ENCODE measurements at regions not wholly inside any gene's neighbourhood (a gene's known extent, or its start where the extent isn't known, plus 50 kb on each side); places are given as distances from the start of the nearest gene placed in this dataset.
A peak's percentile ranks its signal among the peaks of the same experiment; 100 is the strongest.

DNA sequence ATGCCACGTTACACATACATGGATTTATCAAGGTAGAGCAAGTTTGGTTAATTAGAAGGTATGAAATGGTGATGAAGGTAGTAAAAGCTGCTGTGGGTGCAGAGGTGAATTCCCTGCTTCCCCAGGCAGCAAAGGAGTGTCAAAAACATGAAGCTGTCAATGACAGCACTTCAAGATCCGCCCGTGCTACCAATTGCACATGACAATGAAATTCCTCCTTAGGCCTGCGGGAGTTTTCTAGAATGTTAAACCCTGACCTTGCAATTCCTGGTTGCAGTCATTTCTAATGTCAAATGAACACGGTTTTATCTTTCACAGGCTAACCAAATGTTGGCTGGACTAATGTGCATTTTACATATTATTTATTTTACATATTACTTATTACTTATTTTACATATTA lies 67.7 kb upstream of the LSM14A start:
- H3K4me3 Mint-ChIP-seq = no peak overlapping the region
- no peak overlapping the region for H3K27ac ChIP-seq (ENCODE audit: low read depth)
- H3K36me3 Mint-ChIP-seq (ENCODE audit: low read depth) = no peaks in the 10 kb centered on the region
- DNase-seq (ENCODE audit: low spot score) (peak; percentile 47), ATAC-seq (no peak)
- no peak overlapping the region for H3K4me3 ChIP-seq
- H3K9me2 ChIP-seq (ENCODE audit: insufficient read depth) = no peaks in the 10 kb centered on the region; the same call in 1 of the 2 replicates
- H3K4me1 ChIP-seq (ENCODE audit: insufficient read depth) = no peaks in the 10 kb centered on the region
- no peaks in the 10 kb centered on the region for H3F3A ChIP-seq (replicated peaks; ENCODE audit: low read depth)
- H3K79me2 ChIP-seq (replicated peaks; ENCODE audit: insufficient read depth) = no peaks in the 10 kb centered on the region
- H4K20me1 ChIP-seq (replicated peaks; ENCODE audit: insufficient read depth) = no peaks in the 10 kb centered on the region
- H3K4me1 Mint-ChIP-seq = no peaks in the 10 kb centered on the region
- no peak overlapping the region for H2AFZ ChIP-seq
- H3K27me3 Mint-ChIP-seq (ENCODE audit: insufficient read depth, low read depth, poor library complexity) = peaks cover 3% of the 10 kb centered on the region
- no peaks in the 10 kb centered on the region for H3K36me3 ChIP-seq (ENCODE audit: insufficient read depth)
- TF ChIP-seq CREB1 (CRISPR knock-in tag; IDR thresholded peaks at IDR 0.05; ENCODE audit: low read depth) (no peak), STAT1 (IDR thresholded peaks at IDR 0.05; ENCODE audit: unreplicated experiment) (no peak), EZH2phosphoT487 (IDR thresholded peaks at IDR 0.05; ENCODE audit: unreplicated experiment) (no peak), EZH2 (IDR thresholded peaks at IDR 0.05; ENCODE audit: low read depth, unreplicated experiment) (no peak), NANOG (IDR thresholded peaks at IDR 0.05; ENCODE audit: borderline replicate concordance) (no peak)
- no peaks in the 10 kb centered on the region for H3K27me3 ChIP-seq (ENCODE audit: insufficient read depth)
- no peak overlapping the region for H3K27ac Mint-ChIP-seq
- H3K4me2 ChIP-seq = no peak overlapping the region
- no peaks in the 10 kb centered on the region for H3K9me3 Mint-ChIP-seq

DNA sequence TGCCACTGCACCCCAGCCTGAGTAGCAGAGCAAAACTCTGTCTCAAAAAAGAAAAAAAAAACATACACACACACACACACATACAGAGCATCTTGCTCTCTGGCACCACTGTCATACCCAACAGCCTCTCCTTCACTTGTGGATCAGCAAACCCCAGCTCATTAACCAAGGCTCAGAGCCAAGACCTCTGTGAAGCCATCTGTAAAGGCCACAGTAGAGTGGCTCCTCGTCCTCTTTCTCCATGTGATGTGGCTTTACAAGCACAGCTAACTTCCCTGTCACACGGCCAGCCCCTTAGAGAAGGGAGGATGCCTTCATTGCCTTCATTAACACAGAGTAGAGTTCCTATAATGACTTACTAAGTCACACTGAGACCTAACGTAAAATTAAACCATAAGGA lies 62.7 kb upstream of the LSM14A start:
- H3K9me2 ChIP-seq (ENCODE audit: insufficient read depth) = no peaks in the 10 kb centered on the region
- no peak for TF ChIP-seq EZH2 (IDR thresholded peaks at IDR 0.05; ENCODE audit: low read depth, unreplicated experiment)
- TF ChIP-seq NANOG (IDR thresholded peaks at IDR 0.05; ENCODE audit: borderline replicate concordance) = no peak
- TF ChIP-seq, protein P1, sequence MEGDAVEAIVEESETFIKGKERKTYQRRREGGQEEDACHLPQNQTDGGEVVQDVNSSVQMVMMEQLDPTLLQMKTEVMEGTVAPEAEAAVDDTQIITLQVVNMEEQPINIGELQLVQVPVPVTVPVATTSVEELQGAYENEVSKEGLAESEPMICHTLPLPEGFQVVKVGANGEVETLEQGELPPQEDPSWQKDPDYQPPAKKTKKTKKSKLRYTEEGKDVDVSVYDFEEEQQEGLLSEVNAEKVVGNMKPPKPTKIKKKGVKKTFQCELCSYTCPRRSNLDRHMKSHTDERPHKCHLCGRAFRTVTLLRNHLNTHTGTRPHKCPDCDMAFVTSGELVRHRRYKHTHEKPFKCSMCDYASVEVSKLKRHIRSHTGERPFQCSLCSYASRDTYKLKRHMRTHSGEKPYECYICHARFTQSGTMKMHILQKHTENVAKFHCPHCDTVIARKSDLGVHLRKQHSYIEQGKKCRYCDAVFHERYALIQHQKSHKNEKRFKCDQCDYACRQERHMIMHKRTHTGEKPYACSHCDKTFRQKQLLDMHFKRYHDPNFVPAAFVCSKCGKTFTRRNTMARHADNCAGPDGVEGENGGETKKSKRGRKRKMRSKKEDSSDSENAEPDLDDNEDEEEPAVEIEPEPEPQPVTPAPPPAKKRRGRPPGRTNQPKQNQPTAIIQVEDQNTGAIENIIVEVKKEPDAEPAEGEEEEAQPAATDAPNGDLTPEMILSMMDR (conservative IDR thresholded peaks at IDR 0.05; ENCODE audit: low read depth in 2 of 2) = no peak
- TF ChIP-seq EZH2phosphoT487 (IDR thresholded peaks at IDR 0.05; ENCODE audit: unreplicated experiment) = no peak
- TF ChIP-seq, protein P2, sequence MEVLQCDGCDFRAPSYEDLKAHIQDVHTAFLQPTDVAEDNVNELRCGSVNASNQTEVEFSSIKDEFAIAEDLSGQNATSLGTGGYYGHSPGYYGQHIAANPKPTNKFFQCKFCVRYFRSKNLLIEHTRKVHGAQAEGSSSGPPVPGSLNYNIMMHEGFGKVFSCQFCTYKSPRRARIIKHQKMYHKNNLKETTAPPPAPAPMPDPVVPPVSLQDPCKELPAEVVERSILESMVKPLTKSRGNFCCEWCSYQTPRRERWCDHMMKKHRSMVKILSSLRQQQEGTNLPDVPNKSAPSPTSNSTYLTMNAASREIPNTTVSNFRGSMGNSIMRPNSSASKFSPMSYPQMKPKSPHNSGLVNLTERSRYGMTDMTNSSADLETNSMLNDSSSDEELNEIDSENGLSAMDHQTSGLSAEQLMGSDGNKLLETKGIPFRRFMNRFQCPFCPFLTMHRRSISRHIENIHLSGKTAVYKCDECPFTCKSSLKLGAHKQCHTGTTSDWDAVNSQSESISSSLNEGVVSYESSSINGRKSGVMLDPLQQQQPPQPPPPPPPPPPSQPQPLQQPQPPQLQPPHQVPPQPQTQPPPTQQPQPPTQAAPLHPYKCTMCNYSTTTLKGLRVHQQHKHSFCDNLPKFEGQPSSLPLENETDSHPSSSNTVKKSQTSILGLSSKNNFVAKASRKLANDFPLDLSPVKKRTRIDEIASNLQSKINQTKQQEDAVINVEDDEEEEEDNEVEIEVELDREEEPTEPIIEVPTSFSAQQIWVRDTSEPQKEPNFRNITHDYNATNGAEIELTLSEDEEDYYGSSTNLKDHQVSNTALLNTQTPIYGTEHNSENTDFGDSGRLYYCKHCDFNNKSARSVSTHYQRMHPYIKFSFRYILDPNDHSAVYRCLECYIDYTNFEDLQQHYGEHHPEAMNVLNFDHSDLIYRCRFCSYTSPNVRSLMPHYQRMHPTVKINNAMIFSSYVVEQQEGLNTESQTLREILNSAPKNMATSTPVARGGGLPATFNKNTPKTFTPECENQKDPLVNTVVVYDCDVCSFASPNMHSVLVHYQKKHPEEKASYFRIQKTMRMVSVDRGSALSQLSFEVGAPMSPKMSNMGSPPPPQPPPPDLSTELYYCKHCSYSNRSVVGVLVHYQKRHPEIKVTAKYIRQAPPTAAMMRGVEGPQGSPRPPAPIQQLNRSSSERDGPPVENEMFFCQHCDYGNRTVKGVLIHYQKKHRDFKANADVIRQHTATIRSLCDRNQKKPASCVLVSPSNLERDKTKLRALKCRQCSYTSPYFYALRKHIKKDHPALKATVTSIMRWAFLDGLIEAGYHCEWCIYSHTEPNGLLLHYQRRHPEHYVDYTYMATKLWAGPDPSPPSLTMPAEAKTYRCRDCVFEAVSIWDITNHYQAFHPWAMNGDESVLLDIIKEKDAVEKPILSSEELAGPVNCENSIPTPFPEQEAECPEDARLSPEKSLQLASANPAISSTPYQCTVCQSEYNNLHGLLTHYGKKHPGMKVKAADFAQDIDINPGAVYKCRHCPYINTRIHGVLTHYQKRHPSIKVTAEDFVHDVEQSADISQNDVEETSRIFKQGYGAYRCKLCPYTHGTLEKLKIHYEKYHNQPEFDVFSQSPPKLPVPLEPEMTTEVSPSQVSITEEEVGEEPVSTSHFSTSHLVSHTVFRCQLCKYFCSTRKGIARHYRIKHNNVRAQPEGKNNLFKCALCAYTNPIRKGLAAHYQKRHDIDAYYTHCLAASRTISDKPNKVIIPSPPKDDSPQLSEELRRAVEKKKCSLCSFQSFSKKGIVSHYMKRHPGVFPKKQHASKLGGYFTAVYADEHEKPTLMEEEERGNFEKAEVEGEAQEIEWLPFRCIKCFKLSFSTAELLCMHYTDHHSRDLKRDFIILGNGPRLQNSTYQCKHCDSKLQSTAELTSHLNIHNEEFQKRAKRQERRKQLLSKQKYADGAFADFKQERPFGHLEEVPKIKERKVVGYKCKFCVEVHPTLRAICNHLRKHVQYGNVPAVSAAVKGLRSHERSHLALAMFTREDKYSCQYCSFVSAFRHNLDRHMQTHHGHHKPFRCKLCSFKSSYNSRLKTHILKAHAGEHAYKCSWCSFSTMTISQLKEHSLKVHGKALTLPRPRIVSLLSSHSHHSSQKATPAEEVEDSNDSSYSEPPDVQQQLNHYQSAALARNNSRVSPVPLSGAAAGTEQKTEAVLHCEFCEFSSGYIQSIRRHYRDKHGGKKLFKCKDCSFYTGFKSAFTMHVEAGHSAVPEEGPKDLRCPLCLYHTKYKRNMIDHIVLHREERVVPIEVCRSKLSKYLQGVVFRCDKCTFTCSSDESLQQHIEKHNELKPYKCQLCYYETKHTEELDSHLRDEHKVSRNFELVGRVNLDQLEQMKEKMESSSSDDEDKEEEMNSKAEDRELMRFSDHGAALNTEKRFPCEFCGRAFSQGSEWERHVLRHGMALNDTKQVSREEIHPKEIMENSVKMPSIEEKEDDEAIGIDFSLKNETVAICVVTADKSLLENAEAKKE (CRISPR knock-in tag; IDR thresholded peaks at IDR 0.05) = no peak
- H3K4me3 Mint-ChIP-seq = no peak overlapping the region
- no peaks in the 10 kb centered on the region for H3K27me3 ChIP-seq (ENCODE audit: insufficient read depth)
- ATAC-seq (no peak), DNase-seq (ENCODE audit: low spot score) (no peak)
- no peaks in the 10 kb centered on the region for H3K9me3 Mint-ChIP-seq
- H4K20me1 ChIP-seq (replicated peaks; ENCODE audit: insufficient read depth) = no peaks in the 10 kb centered on the region
- no peak overlapping the region for H3K4me2 ChIP-seq
- H3K27me3 Mint-ChIP-seq (ENCODE audit: insufficient read depth, low read depth, poor library complexity) = peaks cover 2% of the 10 kb centered on the region
- H3K27ac Mint-ChIP-seq = no peak overlapping the region
- H3K79me2 ChIP-seq (replicated peaks; ENCODE audit: insufficient read depth) = no peaks in the 10 kb centered on the region
- no peaks in the 10 kb centered on the region for H3F3A ChIP-seq (replicated peaks; ENCODE audit: low read depth)
- no peak overlapping the region for H3K27ac ChIP-seq (ENCODE audit: low read depth)
- no peaks in the 10 kb centered on the region for H3K36me3 Mint-ChIP-seq (ENCODE audit: low read depth)
- H3K36me3 ChIP-seq (ENCODE audit: insufficient read depth) = no peaks in the 10 kb centered on the region
- no peaks in the 10 kb centered on the region for H3K4me1 Mint-ChIP-seq
- no peak overlapping the region for H3K4me3 ChIP-seq
- H2AFZ ChIP-seq = peak overlapping the region; percentile 59; the same call in 1 of the 2 replicates
- no peaks in the 10 kb centered on the region for H3K4me1 ChIP-seq (ENCODE audit: insufficient read depth)

All from GM23338 (cell line).